ENCODE measurements at regions not wholly inside any gene's neighbourhood (a gene's known extent, or its start where the extent isn't known, plus 50 kb on each side); places are given as distances from the start of the nearest gene placed in this dataset.

DNA sequence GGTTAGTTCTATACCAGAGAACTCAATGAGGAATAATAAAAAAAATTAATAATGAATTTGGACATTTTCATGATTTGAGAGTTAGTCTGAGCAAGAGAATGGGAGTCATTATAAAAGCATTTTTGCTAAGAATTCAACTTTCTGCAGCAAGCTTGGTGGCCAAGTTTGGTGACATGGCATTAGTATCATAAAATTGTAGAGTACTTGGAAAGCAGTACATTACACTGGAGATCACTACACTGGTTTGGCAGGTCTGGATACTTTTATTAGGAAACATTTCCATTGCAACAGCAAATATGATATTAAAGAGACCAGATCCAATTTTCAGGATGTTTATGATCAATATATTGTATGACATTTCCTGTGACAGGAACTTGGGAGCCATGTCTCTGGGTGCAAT lies 249.1 kb upstream of the INTU start:
- intact Hi-C loops (cut with DNase I; ENCODE audit: low total_unique reads) = no loop called here
- no peaks in the 10 kb centered on the region for H3K27me3 ChIP-seq (replicated peaks in 1 of 7)
- no peak overlapping the region for H3K4me3 ChIP-seq
- TF ChIP-seq, protein P1, sequence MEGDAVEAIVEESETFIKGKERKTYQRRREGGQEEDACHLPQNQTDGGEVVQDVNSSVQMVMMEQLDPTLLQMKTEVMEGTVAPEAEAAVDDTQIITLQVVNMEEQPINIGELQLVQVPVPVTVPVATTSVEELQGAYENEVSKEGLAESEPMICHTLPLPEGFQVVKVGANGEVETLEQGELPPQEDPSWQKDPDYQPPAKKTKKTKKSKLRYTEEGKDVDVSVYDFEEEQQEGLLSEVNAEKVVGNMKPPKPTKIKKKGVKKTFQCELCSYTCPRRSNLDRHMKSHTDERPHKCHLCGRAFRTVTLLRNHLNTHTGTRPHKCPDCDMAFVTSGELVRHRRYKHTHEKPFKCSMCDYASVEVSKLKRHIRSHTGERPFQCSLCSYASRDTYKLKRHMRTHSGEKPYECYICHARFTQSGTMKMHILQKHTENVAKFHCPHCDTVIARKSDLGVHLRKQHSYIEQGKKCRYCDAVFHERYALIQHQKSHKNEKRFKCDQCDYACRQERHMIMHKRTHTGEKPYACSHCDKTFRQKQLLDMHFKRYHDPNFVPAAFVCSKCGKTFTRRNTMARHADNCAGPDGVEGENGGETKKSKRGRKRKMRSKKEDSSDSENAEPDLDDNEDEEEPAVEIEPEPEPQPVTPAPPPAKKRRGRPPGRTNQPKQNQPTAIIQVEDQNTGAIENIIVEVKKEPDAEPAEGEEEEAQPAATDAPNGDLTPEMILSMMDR (IDR thresholded peaks at IDR 0.05 in 8 of 11, conservative IDR thresholded peaks at IDR 0.05 in 3 of 11) = no peak
- TF ChIP-seq POLR2A (IDR thresholded peaks at IDR 0.05) = no peak
- TF ChIP-seq POLR2AphosphoS5 (IDR thresholded peaks at IDR 0.05) = no peak
- peaks cover 0 to 5% (median 0%) of the 10 kb centered on the region in 8 donors for H3K9me3 ChIP-seq
- no peak overlapping the region for H3K27ac ChIP-seq
- no peak for DNase-seq
- H3K4me1 ChIP-seq = no peaks in the 10 kb centered on the region
- H3K36me3 ChIP-seq = no peaks in the 10 kb centered on the region

GRCh38 chr4:127394516-127394915 lies 238.2 kb upstream of the INTU start:
- TF ChIP-seq POLR2A (IDR thresholded peaks at IDR 0.05) (no peak), POLR2AphosphoS5 (IDR thresholded peaks at IDR 0.05) (no peak)
- TF ChIP-seq, protein P1 (IDR thresholded peaks at IDR 0.05 in 8 of 11, conservative IDR thresholded peaks at IDR 0.05 in 3 of 11) = no peak
- Histone ChIP-seq H3K27ac (no peak overlapping the region), H3K27me3 (replicated peaks in 1 of 7) (no peaks in the 10 kb centered on the region), H3K36me3 (no peaks in the 10 kb centered on the region), H3K4me3 (no peak overlapping the region), H3K4me1 (no peaks in the 10 kb centered on the region), H3K9me3 (no peaks in the 10 kb centered on the region)
- intact Hi-C loops (cut with DNase I; ENCODE audit: low total_unique reads) = no loop called here
- no peak for DNase-seq
- 56 to 83% (median 76%) methylated on average over 2 of the region's 2 CpGs for WGBS, 5 donors

DNA sequence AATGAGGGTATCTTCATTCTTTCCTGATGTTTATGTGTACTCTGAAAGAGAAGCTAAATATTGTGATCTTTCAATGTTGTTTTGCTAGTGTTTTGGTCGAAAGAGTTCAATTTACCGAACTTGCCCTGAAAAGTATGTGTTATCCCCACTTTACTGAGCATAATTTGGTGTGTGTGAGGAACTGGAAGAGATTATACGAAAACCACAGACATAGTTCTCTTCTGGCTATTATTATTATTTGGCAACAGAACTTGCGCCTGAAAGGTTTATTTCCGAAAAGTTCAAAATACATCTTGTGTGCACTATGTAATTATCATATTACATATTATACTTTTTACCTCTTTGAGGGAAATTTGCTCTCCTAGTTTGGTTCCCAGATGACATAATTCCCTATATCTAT lies 232.5 kb upstream of the INTU start:
- no peaks in the 10 kb centered on the region for H3K36me3 ChIP-seq
- H3K27ac ChIP-seq = no peak overlapping the region
- no peak overlapping the region for H3K4me3 ChIP-seq
- no peak for DNase-seq
- TF ChIP-seq, protein P1 (IDR thresholded peaks at IDR 0.05 in 8 of 11, conservative IDR thresholded peaks at IDR 0.05 in 3 of 11) = no peak
- TF ChIP-seq POLR2AphosphoS5 (IDR thresholded peaks at IDR 0.05) (no peak), POLR2A (IDR thresholded peaks at IDR 0.05) (no peak)
- H3K9me3 ChIP-seq = no peaks in the 10 kb centered on the region
- intact Hi-C loops (cut with DNase I; ENCODE audit: low total_unique reads) = no loop called here
- no peaks in the 10 kb centered on the region for H3K27me3 ChIP-seq (replicated peaks in 1 of 7)
- H3K4me1 ChIP-seq = no peaks in the 10 kb centered on the region
- WGBS, 5 donors = 92 to 96% (median 94%) methylated on average over 5 of the region's 5 CpGs

GRCh38 chr4:127400731-127401346 lies 231.9 kb upstream of the INTU start:
- Histone ChIP-seq H3K27me3 (replicated peaks in 1 of 7) (no peaks in the 10 kb centered on the region), H3K4me1 (no peaks in the 10 kb centered on the region), H3K36me3 (no peaks in the 10 kb centered on the region), H3K4me3 (no peak overlapping the region), H3K27ac (no peak overlapping the region), H3K9me3 (no peaks in the 10 kb centered on the region)
- no peak for DNase-seq
- intact Hi-C loops (cut with DNase I; ENCODE audit: low total_unique reads) = no loop called here
- WGBS, 5 donors = 4 to 10% (median 5%) methylated on average over 1 of the region's 1 CpG
- TF ChIP-seq, protein P1 (IDR thresholded peaks at IDR 0.05 in 8 of 11, conservative IDR thresholded peaks at IDR 0.05 in 3 of 11) = peak in 10 of 11 experiments; percentile 15 to 62 (median 46)
- TF ChIP-seq POLR2AphosphoS5 (IDR thresholded peaks at IDR 0.05) = no peak
- no peak for TF ChIP-seq POLR2A (IDR thresholded peaks at IDR 0.05)

All from spleen (tissue), 11 donors.